Breast epithelium (tissue), 4 donors: ENCODE measurements at regions not wholly inside any gene's neighbourhood (a gene's known extent, or its start where the extent isn't known, plus 50 kb on each side); places are given as distances from the start of the nearest gene placed in this dataset.

Experiments
- DNase-seq, 2 donors: peaks; one replicate each; pipeline ENCODE4 v3.0.0-alpha.2; 2019; ENCODE audit warnings: low spot score in 2 of 2
- H3K27ac ChIP-seq, 2 donors: fragments of 200-600 bp; sonication (generic) in 1 of 2; one replicate each; pipeline ENCODE4 v1.5.1; 2016 to 2019; ENCODE audit warnings: mild to moderate bottlenecking in 1 of 2
- H3K27me3 ChIP-seq, 2 donors: fragments of 200-600 bp; sonication (generic) in 1 of 2; one replicate each; pipeline versions ENCODE4 v1.5.1 to v1.6.0; 2017 to 2019; ENCODE audit warnings: control low read depth in 1 of 2, mild to moderate bottlenecking in 1 of 2
- H3K36me3 ChIP-seq: fragments of 200-600 bp; one replicate; pipeline ENCODE4 v1.5.1; 2019
- H3K4me1 ChIP-seq, 2 donors: fragments of 200-600 bp; sonication (generic); one replicate each; pipeline ENCODE4 v1.5.1; 2016 to 2019; ENCODE audit warnings: control low read depth in 1 of 2
- H3K4me3 ChIP-seq, 3 donors: fragments of 200-600 bp; sonication (generic); 1 replicate in 2 of 3; 2 replicates in 1 of 3; pipeline ENCODE4 v1.5.1; 2016 to 2019; ENCODE audit warnings: mild to moderate bottlenecking in 3 of 3, moderate library complexity in 2 of 3
- H3K9me3 ChIP-seq, 2 donors: fragments of 200-600 bp; sonication (generic) in 1 of 2; one replicate each; pipeline ENCODE4 v1.5.1; 2016 to 2019; ENCODE audit warnings: control low read depth in 1 of 2
- CTCF ChIP-seq, 3 donors: fragments of 450-650 bp; IDR thresholded peaks; one replicate each; pipeline ENCODE4 v1.5.1; 2016 to 2017; ENCODE audit warnings: antibody characterized with exemption in 3 of 3, mild to moderate bottlenecking in 3 of 3, moderate library complexity in 3 of 3
- POLR2A ChIP-seq: fragments of 450-650 bp; IDR thresholded peaks from one replicate; pipeline ENCODE4 v1.6.1; 2016; ENCODE audit warnings: antibody characterized with exemption, mild to moderate bottlenecking, moderate library complexity
- POLR2AphosphoS5 ChIP-seq, 3 donors: sonication (generic); formaldehyde crosslinking; IDR thresholded peaks; one replicate each; pipeline ENCODE4 v1.6.1; 2017; ENCODE audit warnings: antibody characterized with exemption in 3 of 3
- intact Hi-C: fragments of 100-400 bp; cut with DNase I; formaldehyde crosslinking; loops from one replicate; pipeline ENCODE4 v1.15.1; 2023; ENCODE audit warnings: low total_unique reads

- intact Hi-C loops: no loop called here
- no peak for DNase-seq
- H3K36me3 ChIP-seq: no peaks in the 10 kb centered on the region
- H3K4me1 ChIP-seq: no peaks in the 10 kb centered on the region
- no peaks in the 10 kb centered on the region for H3K27me3 ChIP-seq
- no peak overlapping the region for H3K4me3 ChIP-seq
- TF ChIP-seq CTCF (IDR thresholded peaks at IDR 0.05) (no peak), POLR2A (no peak)
- no peak overlapping the region for H3K27ac ChIP-seq
- no peaks in the 10 kb centered on the region for H3K9me3 ChIP-seq
These were observed 286.7 kb downstream of the SHOX2 start for GRCh38 chr3:157819270-157820156.

GRCh38 chr3:157816896-157817295, 289.3 kb downstream of the SHOX2 start:
- no peaks in the 10 kb centered on the region for H3K9me3 ChIP-seq
- no peak for DNase-seq
- no peak overlapping the region for H3K27ac ChIP-seq
- H3K4me3 ChIP-seq: no peak overlapping the region
- no peaks in the 10 kb centered on the region for H3K27me3 ChIP-seq
- TF ChIP-seq POLR2A (no peak), CTCF (IDR thresholded peaks at IDR 0.05) (no peak), POLR2AphosphoS5 (IDR thresholded peaks at IDR 0.05) (no peak)
- intact Hi-C loops: no loop called here
- H3K4me1 ChIP-seq: no peaks in the 10 kb centered on the region
- no peaks in the 10 kb centered on the region for H3K36me3 ChIP-seq

- no peaks in the 10 kb centered on the region for H3K36me3 ChIP-seq
- H3K27me3 ChIP-seq: no peaks in the 10 kb centered on the region
- no peaks in the 10 kb centered on the region for H3K9me3 ChIP-seq
- intact Hi-C loops: no loop called here
- no peaks in the 10 kb centered on the region for H3K4me1 ChIP-seq
- no peak overlapping the region for H3K4me3 ChIP-seq
- no peak overlapping the region for H3K27ac ChIP-seq
- no peak for DNase-seq
- TF ChIP-seq POLR2A: no peak
- no peak for TF ChIP-seq POLR2AphosphoS5 (IDR thresholded peaks at IDR 0.05)
- TF ChIP-seq CTCF (IDR thresholded peaks at IDR 0.05): no peak
These were observed 289.9 kb downstream of the SHOX2 start for GRCh38 chr3:157816296-157816695.

- DNase-seq: no peak
- Histone ChIP-seq H3K27me3 (no peaks in the 10 kb centered on the region), H3K9me3 (no peaks in the 10 kb centered on the region), H3K4me3 (no peak overlapping the region), H3K36me3 (no peaks in the 10 kb centered on the region), H3K27ac (no peak overlapping the region), H3K4me1 (no peaks in the 10 kb centered on the region)
- TF ChIP-seq CTCF (IDR thresholded peaks at IDR 0.05): no peak
- TF ChIP-seq POLR2AphosphoS5 (IDR thresholded peaks at IDR 0.05): no peak
- TF ChIP-seq POLR2A: no peak
- intact Hi-C loops: no loop called here
These were observed 290.5 kb downstream of the SHOX2 start for GRCh38 chr3:157815739-157816138.

- no peak overlapping the region for H3K4me3 ChIP-seq
- TF ChIP-seq POLR2AphosphoS5 (IDR thresholded peaks at IDR 0.05): no peak
- no peak for TF ChIP-seq POLR2A
- TF ChIP-seq CTCF (IDR thresholded peaks at IDR 0.05): no peak
- intact Hi-C loops: no loop called here
These were observed 295.1 kb downstream of the SHOX2 start for GRCh38 chr3:157810924-157811718.

More at GRCh38 chr3:157810924-157811718, 295.1 kb downstream of the SHOX2 start:
- no peak for DNase-seq
- Histone ChIP-seq H3K27ac (no peak overlapping the region), H3K9me3 (no peaks in the 10 kb centered on the region), H3K36me3 (no peaks in the 10 kb centered on the region), H3K27me3 (no peaks in the 10 kb centered on the region), H3K4me1 (no peaks in the 10 kb centered on the region)
